Transverse colon (tissue), 4 donors: ENCODE measurements at regions not wholly inside any gene's neighbourhood (a gene's known extent, or its start where the extent isn't known, plus 50 kb on each side); places are given as distances from the start of the nearest gene placed in this dataset.

Experiments
- DNase-seq: peaks from one replicate; pipeline ENCODE4 v3.0.0-alpha.2; 2019
- H3K27ac ChIP-seq, 4 donors: fragments of 200-600 bp; sonication (generic); 2 replicates each; pipeline ENCODE4 v1.5.1; 2016 to 2018; ENCODE audit warnings: inconsistent platforms in 4 of 4
- H3K27me3 ChIP-seq: fragments of 200-600 bp; sonication (generic); 2 replicates; pipeline ENCODE4 v1.5.1; 2017; ENCODE audit warnings: inconsistent platforms
- H3K36me3 ChIP-seq, 4 donors: fragments of 200-600 bp; sonication (generic); 2 replicates each; pipeline ENCODE4 v1.5.1; 2017 to 2019; ENCODE audit warnings: inconsistent platforms in 4 of 4
- H3K4me1 ChIP-seq, 4 donors: fragments of 200-600 bp; sonication (generic); 2 replicates each; pipeline ENCODE4 v1.5.1; 2017 to 2020; ENCODE audit warnings: inconsistent platforms in 4 of 4
- H3K4me3 ChIP-seq, 4 donors: fragments of 200-600 bp; sonication (generic); 1 replicate in 1 of 4; 2 replicates in 3 of 4; pipeline versions ENCODE4 v1.5.1 to v1.6.1; 2017 to 2019; ENCODE audit warnings: inconsistent platforms in 4 of 4
- H3K9me3 ChIP-seq, 2 donors: fragments of 200-600 bp; sonication (generic); 2 replicates each; pipeline ENCODE4 v1.5.1; 2017 to 2019; ENCODE audit warnings: inconsistent platforms in 2 of 2
- CTCF ChIP-seq, 5 experiments: fragments of 200-600 bp in 3 of 5; fragments of 450-650 bp in 2 of 5; sonication (generic) in 3 of 5; IDR thresholded peaks; 1 replicate in 2 of 5; 2 replicates in 3 of 5; pipeline ENCODE4 v1.5.1; 2016 to 2017; ENCODE audit warnings: antibody characterized with exemption in 5 of 5, inconsistent platforms in 3 of 5, mild to moderate bottlenecking in 2 of 5, moderate library complexity in 1 of 5
- EP300 ChIP-seq: sonication (generic); formaldehyde crosslinking; IDR thresholded peaks from one replicate; pipeline ENCODE4 v1.6.1; 2017; ENCODE audit warnings: antibody characterized with exemption, low read depth
- POLR2A ChIP-seq: fragments of 450-650 bp; IDR thresholded peaks from one replicate; pipeline ENCODE4 v1.6.1; 2016; ENCODE audit warnings: antibody characterized with exemption, mild to moderate bottlenecking, moderate library complexity
- POLR2AphosphoS5 ChIP-seq, 3 donors: sonication (generic); formaldehyde crosslinking; IDR thresholded peaks; one replicate each; pipeline ENCODE4 v1.6.1; 2016; ENCODE audit warnings: antibody characterized with exemption in 3 of 3
- whole genome bisulfite sequencing, 2 donors: methylation state at CpG; one replicate each; pipeline ENCODE4 v1.1.5; 2018; ENCODE audit warnings: low coverage in 1 of 2; 5-methylcytosine and 5-hydroxymethylcytosine counted together
- in situ Hi-C, 4 donors: fragments of 200-750 bp; cut with MboI; loops; one replicate each; pipeline versions ENCODE4 v1.15.0 to v1.15.1; 2017; ENCODE audit warnings: low sequenced_read_pairs in 3 of 4, low pct_ligation_motif_present in 1 of 4, low pct_unique_long_range_greater_than_20kb in 1 of 4
- intact Hi-C: fragments of 100-400 bp; cut with DNase I; formaldehyde crosslinking; loops from one replicate; pipeline ENCODE4 v1.15.1; 2023; ENCODE audit warnings: low total_unique reads

GRCh38 chr6:44054721-44055559, 72.3 kb downstream of the MRPL14 start:
- H3K36me3 ChIP-seq = no peaks in the 10 kb centered on the region
- H3K4me1 ChIP-seq = peaks cover 7 to 46% (median 26%) of the 10 kb centered on the region in 4 donors
- no peaks in the 10 kb centered on the region for H3K9me3 ChIP-seq
- TF ChIP-seq POLR2AphosphoS5 (IDR thresholded peaks at IDR 0.05) (no peak), POLR2A (no peak), EP300 (no peak), CTCF (IDR thresholded peaks at IDR 0.05) (no peak)
- peak overlapping the region in 2 of 4 donors; percentile 1 to 6 for H3K27ac ChIP-seq
- H3K4me3 ChIP-seq = no peak overlapping the region
- no peak for DNase-seq
- intact Hi-C loops = no loop called here
- in situ Hi-C loops = no loop called here
- 75 to 76% methylated on average over 1 to 8 of the region's 8 CpGs for WGBS, 2 donors
- H3K27me3 ChIP-seq = no peaks in the 10 kb centered on the region

GRCh38 chr6:44053760-44054556, 73.3 kb downstream of the MRPL14 start:
- H3K9me3 ChIP-seq = no peaks in the 10 kb centered on the region
- peaks cover 10 to 48% (median 32%) of the 10 kb centered on the region in 4 donors for H3K4me1 ChIP-seq
- WGBS, 2 donors = 75 to 77% methylated on average over 7 to 11 of the region's 11 CpGs
- no peak overlapping the region for H3K4me3 ChIP-seq
- no peaks in the 10 kb centered on the region for H3K27me3 ChIP-seq
- no peaks in the 10 kb centered on the region for H3K36me3 ChIP-seq
- intact Hi-C loops = no loop called here
- H3K27ac ChIP-seq = no peak overlapping the region
- TF ChIP-seq POLR2AphosphoS5 (IDR thresholded peaks at IDR 0.05) (no peak), CTCF (IDR thresholded peaks at IDR 0.05) (no peak)
- in situ Hi-C loops = no loop called here
- DNase-seq = no peak

- intact Hi-C loops = no loop called here
- H3K27me3 ChIP-seq = no peaks in the 10 kb centered on the region
- WGBS, 2 donors = 90 to 91% methylated on average over 2 to 6 of the region's 6 CpGs
- DNase-seq = no peak
- peaks cover 8 to 47% (median 33%) of the 10 kb centered on the region in 4 donors for H3K4me1 ChIP-seq
- H3K27ac ChIP-seq = peak overlapping the region in 3 of 4 donors; percentile 25 to 76 (median 35)
- H3K4me3 ChIP-seq = no peak overlapping the region
- in situ Hi-C loops = no loop called here
- TF ChIP-seq CTCF (IDR thresholded peaks at IDR 0.05) (no peak), POLR2A (no peak), POLR2AphosphoS5 (IDR thresholded peaks at IDR 0.05) (no peak), EP300 (no peak)
- no peaks in the 10 kb centered on the region for H3K36me3 ChIP-seq
- no peaks in the 10 kb centered on the region for H3K9me3 ChIP-seq
These were observed 74.0 kb downstream of the MRPL14 start for GRCh38 chr6:44053106-44053756.

GRCh38 chr6:44052419-44053023, 74.7 kb downstream of the MRPL14 start:
- no peaks in the 10 kb centered on the region for H3K9me3 ChIP-seq
- no peak overlapping the region for H3K4me3 ChIP-seq
- intact Hi-C loops = no loop called here
- WGBS, 2 donors = 30 to 52% methylated on average over 2 to 4 of the region's 4 CpGs
- in situ Hi-C loops = no loop called here
- no peaks in the 10 kb centered on the region for H3K27me3 ChIP-seq
- H3K36me3 ChIP-seq = no peaks in the 10 kb centered on the region
- TF ChIP-seq POLR2AphosphoS5 (IDR thresholded peaks at IDR 0.05) = no peak
- H3K27ac ChIP-seq = peak overlapping the region; percentile 68 to 76 (median 74)
- H3K4me1 ChIP-seq = peaks cover 8 to 41% (median 32%) of the 10 kb centered on the region in 4 donors
- no peak for DNase-seq
